Activated CD4-positive, alpha-beta T cell treated with anti-CD3 and anti-CD28 coated beads, Interleukin-2, Interleukin-4, amounts not matched to agents 100 ng/mL and 50 ng/mL, durations not matched to agents 16 hours and 8 hours (primary cell): ENCODE measurements at regions not wholly inside any gene's neighbourhood (a gene's known extent, or its start where the extent isn't known, plus 50 kb on each side); places are given as distances from the start of the nearest gene placed in this dataset.

Experiments used
- DNase-seq: peaks from one replicate; pipeline ENCODE4 v3.0.0-alpha.2; 2020; ENCODE audit warnings: low spot score

DNA sequence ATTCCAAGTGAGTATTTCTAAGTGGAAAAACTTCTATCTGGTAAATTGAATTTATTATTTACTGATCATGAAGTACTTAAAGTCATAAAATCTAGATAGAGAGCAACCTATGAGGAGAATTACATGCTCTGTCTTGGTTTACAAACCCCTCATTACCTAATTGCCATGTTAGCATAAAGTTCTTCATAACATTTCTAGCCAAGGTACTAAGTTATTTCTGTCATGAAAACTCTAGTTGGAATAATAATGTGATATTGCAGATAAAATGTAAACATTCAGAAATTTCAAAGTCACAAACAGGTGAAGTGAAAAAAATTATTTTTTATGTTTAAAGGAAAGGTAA is 228.6 kb downstream of the TTLL7 start:
- DNase-seq = no peak

DNA sequence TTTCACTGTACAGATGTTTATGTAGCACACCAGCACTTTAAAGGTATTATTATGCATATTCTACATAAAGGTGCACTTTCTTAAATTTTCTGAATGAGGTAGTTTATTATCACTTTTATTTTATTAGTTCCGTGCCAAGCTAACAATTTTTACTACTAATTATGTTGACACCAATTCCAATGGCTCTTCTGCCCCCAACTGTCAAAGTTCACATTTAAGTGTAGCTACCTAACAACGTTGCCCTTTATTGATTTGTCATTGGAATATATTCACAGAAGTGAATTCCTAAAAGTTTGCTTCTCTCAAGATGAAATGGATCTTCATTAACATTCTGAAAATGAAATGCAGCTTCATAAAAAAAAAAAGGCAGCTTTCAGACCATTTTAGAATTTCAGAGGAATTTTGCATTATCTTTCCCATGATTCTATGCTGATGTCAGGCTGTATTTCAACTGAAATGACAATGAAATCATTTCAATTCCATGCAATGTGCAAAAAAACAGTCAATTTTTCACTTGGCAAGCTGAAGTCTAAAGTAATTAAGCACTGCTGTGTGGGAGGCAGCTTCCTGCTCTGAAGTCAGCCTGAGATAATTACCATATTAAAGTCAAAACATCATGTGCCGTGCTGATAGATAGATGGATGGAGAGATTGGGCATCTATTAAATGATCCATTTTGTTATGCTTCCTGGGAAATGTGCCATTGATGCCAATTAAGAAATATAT is 229.2 kb downstream of the TTLL7 start:
- DNase-seq = no peak

DNA sequence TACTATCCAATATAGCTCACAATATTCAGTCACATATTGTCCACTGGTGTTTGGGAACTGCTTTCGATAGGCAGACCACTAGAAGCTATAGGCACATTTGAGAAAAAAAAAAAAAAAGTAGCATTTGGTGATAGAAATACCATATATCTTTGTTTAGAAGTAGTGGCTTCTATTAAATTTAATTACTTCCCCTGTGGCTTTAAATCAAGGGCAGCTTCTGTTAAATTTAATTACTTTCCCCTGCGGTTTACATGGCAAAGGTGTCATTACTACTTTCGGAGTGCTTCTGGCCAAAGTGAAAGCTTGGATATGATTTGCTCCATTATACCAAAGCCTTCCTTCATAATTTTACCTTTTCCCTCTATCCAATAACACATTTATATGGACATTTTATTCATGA is 229.9 kb downstream of the TTLL7 start:
- DNase-seq = no peak

DNA sequence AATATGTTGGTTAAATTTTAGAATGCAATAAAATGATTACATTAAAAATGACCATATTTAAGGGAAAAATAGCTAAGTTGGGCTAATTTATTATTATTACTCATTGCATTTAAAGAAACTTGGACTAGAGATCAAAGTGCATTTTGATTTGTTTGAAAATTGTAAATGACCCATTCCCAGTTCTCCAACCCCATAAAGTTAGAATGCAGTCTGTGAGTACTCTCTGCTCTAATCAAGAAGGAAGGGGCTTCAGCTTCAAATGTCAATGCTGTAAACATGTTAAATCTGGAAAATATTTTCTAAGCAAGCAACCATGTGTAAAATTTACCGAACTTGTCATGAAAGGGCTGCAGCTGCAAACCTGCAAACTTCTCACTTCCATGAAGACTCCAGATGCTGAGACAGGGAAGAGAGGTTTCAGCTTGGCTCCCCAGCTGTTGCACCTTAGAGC is 232.7 kb downstream of the TTLL7 start:
- DNase-seq = no peak

DNA sequence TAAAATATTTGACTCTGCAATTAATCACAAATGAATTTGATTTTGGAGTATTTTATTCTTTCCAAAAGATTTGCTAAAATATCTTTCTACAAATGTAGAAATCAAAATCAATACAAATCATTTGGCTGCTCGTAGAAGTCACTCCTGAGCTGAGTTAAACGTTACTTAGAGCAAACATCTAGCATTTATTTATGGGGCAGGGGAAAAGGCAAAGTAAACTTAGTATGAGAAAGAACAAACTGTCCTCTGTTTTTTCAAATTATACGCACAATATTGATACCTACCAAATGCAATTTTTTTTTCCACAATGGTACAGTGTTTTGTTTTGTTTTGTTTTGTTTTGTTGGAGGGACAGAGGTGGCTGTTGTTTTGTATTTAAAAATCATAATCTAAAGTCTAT is 233.8 kb downstream of the TTLL7 start:
- DNase-seq = no peak

DNA sequence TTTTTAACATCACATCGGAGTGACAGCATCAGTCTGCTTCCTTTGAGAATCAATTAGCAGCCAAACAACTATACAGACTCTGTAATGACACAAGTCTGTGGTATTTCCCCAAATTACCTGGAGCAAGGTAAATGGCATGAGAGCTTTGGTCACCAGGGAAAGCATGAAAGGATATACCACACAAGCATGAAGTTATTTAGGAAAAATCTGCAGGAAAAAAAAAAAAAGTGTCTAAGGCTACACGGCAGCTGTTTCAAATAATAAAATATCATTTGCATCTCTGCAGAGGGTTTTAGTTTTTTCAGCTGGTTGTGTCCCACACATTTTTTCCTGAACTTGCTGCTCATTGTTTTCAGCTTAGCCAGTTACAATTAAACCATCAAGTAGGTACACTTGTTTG is 234.7 kb downstream of the TTLL7 start:
- no peak for DNase-seq

DNA sequence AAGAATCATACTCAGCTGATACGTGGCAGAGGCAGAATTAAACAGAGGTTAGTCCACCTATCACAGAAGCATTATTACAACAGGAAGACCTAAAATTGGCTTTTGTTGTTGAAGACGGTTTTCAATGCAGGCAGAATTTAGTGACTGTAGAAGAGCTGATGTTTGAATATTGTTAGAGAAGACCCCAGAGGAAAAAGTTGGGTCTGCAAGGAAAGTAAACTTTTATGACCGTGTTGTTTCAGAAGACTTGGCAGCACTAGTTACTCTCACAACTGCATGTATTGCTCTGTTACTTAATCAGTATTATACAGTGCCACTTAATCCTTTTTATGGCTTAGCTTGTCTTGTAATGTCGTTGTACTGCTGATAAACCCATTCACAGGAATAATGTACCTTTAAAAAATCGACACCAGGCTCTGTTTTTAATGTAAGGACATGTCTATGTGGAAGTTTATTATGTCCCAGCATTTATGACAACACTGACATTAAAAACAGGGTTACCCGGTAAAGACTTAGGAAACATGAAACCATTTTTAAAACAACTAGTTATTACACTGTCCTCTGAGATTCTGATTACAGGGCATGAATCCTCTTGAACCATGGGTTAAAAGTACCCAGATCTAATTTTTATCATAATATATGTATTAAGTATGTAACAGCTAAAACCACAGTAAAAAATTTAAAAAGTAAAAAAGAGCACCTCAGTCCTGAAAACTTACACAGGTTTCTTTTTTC is 235.4 kb downstream of the TTLL7 start:
- DNase-seq = no peak

DNA sequence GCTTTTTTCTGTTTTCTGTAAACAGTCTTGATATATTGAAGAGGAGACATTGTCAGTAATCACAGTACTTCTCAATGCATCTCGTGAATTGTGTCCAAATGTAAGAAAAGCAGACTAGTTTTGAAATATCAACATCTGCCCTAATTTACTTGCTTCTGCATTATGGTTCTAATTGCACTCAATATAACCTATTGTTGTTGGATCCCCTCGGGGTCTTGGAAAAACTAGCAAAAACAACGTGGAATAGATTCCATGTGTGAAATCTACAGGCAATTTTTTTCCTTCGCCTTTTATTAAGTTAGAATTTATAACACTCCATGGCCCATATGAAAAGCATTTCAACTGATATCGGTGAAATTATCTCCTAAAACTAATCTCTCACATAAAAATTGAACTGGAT is 236.5 kb downstream of the TTLL7 start:
- no peak for DNase-seq

DNA sequence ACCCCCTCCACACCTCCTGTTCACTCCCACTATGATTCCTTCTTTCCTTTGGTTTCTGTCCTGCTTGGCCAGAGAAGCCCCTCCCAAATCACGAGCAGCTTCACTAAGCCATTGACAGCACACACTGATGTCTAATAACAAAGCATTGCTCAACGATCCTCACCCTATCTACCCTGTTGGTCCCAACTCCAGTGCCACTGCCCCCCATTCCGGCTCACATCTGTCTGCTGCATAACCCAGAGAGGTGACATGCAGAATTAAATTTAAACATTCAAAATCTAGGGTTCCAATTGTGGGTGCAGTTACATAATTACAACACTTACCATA is 236.9 kb downstream of the TTLL7 start:
- no peak for DNase-seq

DNA sequence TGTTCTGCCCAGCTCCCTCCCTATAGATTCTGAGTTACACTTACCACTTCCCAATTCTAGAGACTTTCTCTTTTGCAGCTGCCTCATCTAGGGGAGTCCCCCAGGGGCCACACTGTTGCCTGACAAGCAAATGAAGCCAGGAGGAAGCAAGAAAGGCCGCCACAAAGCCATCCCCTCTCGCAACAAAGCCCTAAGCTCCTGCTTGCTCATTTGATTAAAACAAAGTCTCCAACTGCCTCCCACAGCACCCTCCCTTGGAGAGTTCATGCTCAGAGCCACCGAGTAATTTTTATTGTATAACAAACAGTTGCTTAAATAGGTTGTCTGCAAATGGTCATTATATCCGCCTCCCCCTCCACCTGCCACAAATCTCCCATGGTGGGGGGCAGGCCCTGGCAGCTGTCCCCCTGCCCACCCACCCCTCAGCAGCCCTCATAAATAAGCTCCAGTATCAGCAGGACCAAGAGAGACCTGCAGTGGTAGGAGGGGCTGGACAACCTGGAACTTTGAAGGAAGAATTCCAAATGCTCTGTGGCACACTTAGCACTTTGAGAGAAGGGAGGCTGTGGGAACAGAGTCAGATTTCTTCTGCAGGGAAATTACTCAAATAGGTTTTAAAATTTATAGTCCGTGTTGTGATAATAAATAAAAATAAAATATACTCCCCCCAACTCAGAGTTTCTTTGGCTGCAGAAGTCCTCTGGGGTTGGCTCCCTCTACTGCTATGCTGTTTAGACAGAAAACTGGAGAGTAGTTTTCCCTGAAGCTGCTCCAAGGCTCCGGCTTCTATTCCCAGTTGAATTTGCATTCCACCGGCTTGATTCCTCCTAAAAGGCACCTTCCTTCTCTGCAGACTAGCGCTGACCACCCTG is 237.5 kb downstream of the TTLL7 start:
- DNase-seq = no peak

DNA sequence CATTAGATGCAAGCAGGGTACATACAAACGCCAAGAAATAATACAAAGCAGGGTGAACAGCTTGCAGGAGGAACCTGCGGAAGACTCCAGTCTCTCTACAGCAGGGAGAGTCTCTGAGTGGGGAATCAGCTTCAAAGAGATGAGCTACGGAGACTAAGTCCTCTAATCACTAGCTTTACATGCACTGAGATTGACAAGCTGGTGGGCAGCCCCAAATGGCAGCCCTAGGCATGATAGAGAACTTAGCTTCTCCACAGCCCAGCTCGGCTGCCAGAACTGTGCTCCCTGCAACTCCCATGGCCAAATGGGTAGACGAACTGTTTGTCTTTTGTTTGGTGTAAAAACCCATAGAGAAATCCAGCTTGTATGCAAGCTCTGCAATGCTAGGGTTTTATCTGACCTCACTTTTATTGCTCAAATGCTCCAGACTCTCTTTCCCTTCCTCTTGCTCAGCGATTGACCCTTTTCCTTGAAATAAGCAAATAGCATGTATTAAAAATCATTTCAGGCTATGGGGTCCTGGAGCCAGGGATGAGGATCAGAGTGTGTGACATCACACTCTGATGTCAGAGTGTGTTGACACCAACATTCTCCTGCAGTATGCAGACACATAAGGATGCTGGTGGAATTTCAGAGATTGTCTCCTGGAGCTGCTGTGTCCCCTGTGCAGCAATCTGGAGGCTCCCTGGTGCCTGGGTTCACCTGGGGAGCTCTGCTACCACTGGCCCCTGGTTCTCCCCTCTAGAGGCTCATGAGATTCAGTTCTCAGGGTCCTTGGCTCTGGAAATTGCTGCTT is 238.5 kb downstream of the TTLL7 start:
- DNase-seq = no peak

DNA sequence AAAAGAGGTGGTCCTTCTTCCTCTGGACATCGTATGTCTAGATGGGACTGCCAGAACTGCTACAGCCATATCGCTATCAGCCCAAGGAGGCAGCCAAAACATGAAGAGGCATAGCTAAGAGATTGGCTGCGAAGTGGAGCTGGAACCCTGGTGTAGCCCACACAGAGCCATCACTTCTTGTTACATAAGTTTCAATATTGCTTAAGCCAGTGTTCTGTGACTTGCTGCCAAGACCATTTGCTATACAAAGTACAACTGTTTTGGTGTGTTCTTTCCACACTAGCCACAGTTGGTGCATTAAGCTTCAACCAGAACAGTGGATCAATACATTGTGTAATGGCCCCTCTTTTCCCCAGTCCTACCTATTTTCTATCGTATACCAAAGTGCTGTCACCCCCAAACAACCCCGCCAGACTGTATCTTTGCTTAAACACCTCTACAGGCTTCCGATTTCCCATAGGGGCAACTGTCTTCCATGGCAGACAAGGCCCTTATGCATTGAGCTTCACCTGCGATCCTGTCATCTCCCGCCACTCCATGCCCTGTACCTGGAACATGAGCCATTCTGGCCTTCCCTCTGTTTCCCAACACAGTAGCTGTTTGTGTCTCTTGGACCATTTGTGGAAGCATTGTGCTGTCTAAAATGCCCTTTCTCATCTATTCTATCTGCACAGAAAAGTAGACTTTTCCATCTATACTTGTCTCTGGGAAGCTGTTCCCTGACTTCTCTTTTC is 241.8 kb downstream of the TTLL7 start:
- DNase-seq = no peak

DNA sequence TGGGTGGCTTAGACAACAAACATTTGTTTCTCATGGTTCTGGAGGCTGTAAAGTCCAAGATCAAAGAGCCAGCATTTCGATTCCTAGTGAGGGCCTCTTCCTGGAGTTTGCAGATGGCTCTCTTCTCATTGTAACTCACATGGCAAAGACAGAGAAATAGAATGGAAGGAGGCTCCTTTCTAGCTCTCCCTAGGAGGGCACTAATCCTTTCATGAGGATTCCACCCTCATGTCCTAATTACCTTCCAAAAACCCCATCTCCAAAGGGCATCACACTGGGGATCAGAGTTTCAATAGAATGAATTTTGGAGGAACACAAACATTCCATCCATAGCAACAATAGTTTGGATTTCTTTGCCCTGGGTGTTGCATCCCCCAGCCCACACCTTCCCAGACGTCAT is 247.3 kb downstream of the TTLL7 start:
- DNase-seq = no peak

DNA sequence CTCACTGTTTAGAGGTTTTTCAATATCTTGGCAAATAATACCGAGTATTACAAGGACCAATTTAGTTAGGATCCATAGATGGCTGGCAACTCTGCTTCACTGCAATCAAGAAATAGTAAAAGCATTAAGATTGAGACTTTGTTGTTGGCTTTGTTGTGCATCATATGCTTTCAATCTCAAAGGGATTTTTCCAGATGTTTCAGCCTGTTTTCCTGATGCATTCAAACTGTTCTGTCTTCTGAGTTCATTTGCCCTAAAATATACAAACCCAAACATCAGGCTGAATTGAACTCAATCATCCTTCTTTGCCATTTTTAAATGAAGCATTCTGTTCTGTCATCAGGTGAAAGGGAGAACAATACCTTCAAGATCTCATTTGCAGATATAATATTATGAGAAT is 248.7 kb downstream of the TTLL7 start:
- no peak for DNase-seq

DNA sequence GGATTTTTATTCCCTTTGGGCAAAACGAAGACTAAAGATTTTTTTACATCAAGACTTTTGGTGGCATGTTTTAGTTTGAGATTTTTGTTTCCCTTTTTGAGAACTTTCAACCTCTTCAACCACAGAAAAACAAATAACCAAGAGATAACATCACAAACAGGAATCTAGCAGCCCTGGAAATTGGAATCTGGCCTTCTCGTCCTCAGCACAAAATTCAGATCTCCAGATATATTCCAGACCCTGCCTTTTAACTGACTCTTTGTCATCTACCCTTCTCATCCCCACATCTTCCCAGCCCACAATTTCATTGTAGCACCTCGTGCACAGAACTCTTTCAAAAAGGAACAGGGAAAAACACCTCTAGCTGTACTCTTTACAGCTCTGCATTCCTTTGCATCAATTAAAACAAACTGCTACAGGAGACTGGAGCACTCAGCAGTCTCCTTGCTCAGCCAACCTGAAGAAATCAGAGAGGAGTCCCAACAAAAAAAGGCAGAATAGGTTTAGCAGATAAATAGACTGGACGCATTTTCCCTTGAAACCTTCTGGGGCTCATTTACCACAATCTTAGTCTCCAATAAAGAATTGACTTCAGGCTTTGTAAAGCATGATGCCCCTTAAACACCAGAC is 251.0 kb downstream of the TTLL7 start:
- DNase-seq = no peak

DNA sequence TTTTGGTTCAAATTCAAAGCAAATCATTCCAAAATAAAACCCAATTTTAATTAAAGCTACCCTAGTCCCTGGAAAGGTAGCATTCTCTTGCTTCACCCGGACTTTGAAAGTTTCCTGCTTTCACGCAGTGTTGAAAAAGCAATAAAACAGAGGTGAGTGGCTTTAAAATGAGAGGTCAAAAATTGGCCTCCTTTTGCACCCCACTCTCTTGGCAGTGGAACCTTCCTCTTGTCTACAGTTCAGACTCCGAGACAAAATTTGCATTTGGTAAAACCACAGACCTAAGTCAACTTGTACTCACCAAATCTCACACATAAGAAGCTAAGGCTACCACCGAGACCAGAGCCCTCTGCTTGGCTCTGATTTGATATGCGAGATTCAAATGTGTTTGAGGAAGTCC is 252.7 kb downstream of the TTLL7 start:
- no peak for DNase-seq

DNA sequence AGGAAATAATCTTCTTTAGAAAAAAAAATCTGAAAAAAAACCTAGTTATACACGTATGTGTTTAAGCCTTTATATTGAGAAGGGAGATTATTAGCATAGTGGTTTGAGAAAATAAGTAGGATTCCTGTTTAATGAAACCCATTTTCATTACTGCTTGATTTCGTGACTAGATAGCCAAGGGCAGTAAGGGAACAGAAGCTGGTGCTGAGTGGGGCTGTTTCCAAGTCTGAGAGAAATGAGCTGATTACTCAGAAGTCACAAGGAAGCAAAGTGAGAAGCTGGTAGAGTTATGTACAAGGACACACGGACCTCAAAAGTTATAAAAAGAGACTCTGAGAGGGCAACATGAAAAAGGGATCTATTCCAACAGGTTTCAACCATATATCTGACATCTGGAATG is 256.5 kb downstream of the TTLL7 start:
- DNase-seq = no peak

DNA sequence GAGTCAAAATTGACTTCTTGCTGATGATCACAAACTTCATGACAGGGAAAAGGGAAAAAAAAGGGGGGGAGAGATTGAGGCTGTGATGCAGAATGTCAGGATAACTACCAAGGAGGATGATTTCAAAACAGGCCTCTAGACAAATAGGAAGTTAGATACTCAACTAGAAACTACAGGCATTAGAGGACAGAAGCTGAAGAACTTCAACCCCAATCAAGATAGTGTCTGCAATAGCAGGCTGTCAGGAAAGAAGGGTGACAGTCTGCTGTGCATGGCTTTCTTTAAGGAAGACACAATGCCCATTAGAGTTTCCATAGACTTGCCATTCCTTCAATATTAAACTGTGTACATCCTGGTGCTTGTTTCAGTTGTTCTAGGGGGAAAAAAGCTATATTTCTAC is 257.2 kb downstream of the TTLL7 start:
- no peak for DNase-seq

DNA sequence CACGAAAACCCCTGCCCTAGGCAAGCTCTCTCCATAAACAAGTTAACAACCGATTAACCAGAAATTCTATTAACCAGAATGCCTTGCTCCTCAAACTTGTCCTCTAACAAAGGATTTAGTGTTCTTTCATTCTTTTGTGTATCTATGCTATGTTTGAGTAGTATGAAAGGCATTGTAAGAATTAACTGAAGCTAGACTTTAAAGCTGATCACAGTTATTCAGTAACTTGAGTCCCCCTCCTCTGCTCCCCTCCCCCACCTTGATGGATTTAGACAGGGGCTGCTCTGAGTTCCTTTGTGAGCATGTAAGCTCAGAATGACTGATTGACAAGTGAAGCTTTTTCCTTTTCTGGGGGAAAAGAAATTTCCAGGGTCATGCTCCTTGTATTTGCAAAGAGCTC is 257.6 kb downstream of the TTLL7 start:
- no peak for DNase-seq

DNA sequence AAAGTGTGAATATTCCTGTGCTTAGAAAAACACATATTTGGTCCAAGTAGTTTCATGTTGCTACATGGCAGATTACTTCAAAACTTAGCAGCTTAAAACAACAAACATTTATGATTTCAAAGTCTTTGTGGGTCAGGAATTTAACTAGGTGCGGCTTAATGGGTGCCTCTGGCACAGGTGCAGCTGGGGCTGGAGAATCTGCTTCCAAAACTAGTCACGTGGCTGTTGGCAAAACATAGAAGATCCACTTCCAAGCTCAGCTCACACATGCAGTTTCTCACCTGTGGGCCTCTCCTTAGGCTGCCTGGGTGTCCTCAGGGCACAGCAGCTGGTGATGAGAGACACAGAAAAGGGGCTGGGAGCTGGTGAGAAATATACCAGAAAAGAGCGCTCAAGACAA is 263.4 kb downstream of the TTLL7 start:
- DNase-seq = no peak

DNA sequence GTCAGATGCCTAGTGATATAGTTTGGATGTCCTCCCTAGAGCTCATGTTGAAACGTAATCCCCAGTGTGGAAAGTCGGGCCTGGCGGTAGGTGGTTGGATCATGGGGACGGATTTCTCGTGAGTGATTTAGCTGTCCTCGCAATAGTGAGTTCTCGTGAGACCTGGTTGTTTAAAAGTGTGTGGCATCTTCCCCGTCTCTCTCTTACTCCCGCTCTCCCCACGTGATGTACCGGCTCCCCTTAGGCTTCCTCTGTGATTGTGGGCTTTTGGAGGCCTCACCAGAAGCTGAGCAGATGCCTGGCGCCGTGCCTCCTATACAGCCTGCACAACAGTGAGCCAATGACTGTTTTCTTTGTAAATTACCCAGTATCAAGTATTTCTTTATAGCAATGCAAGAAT is 264.5 kb downstream of the TTLL7 start:
- no peak for DNase-seq
